ENCODE measurements at regions not wholly inside any gene's neighbourhood (a gene's known extent, or its start where the extent isn't known, plus 50 kb on each side); places are given as distances from the start of the nearest gene placed in this dataset.

- Histone ChIP-seq H3K27me3 (replicated peaks; ENCODE audit: insufficient read depth, low read depth, low read length, poor library complexity) (no peaks in the 10 kb centered on the region), H3K36me3 (ENCODE audit: insufficient read depth, low read length, poor library complexity, severe bottlenecking) (no peaks in the 10 kb centered on the region), H3K4me1 (ENCODE audit: insufficient read depth, low read length, poor library complexity, severe bottlenecking) (peaks cover 14% of the 10 kb centered on the region), H3K9me3 (ENCODE audit: low read depth, low read length, poor library complexity, severe bottlenecking) (no peaks in the 10 kb centered on the region), H3K4me3 (ENCODE audit: low read depth, low read length, poor library complexity, severe bottlenecking) (no peak overlapping the region), H3K27ac (ENCODE audit: low read depth, low read length, poor library complexity, severe bottlenecking) (no peak overlapping the region)
- TF ChIP-seq CTCF (conservative IDR thresholded peaks at IDR 0.05; ENCODE audit: low read depth, low read length), result no peak
- no peak for TF ChIP-seq EZH2 (IDR thresholded peaks at IDR 0.05; ENCODE audit: borderline replicate concordance, low read depth, low read length, poor library complexity, severe bottlenecking)
- BruUV-seq (replicated peaks), result no TSS peak
- ChIA-PET POLR2A (ENCODE audit: low non-redundant PET) (no interaction called here), CTCF (interaction anchor here (0.6 kb wide), 1 partner anchor 99 kb away, joined by 7 read pairs; no protein-coding TSS in a partner anchor)
- intact Hi-C loops (cut with micrococcal nuclease; ENCODE audit: unreplicated experiment), result no loop called here
- no peak for DNase-seq (ENCODE audit: low spot score)
Measured at GRCh38 chr6:137413482-137413881, 80.7 kb downstream of the OLIG3 start.

- no peaks in the 10 kb centered on the region for H3K27me3 ChIP-seq (replicated peaks; ENCODE audit: insufficient read depth, low read depth, low read length, poor library complexity)
- DNase-seq (ENCODE audit: low spot score), result no peak
- intact Hi-C loops (cut with micrococcal nuclease; ENCODE audit: unreplicated experiment), result no loop called here
- H3K9me3 ChIP-seq (ENCODE audit: low read depth, low read length, poor library complexity, severe bottlenecking), result no peaks in the 10 kb centered on the region
- CTCF ChIA-PET, result no interaction called here
- peaks cover 14% of the 10 kb centered on the region for H3K4me1 ChIP-seq (ENCODE audit: insufficient read depth, low read length, poor library complexity, severe bottlenecking)
- no peak overlapping the region for H3K27ac ChIP-seq (ENCODE audit: low read depth, low read length, poor library complexity, severe bottlenecking)
- no peak for TF ChIP-seq EZH2 (IDR thresholded peaks at IDR 0.05; ENCODE audit: borderline replicate concordance, low read depth, low read length, poor library complexity, severe bottlenecking)
- TF ChIP-seq CTCF (conservative IDR thresholded peaks at IDR 0.05; ENCODE audit: low read depth, low read length), result no peak
- H3K36me3 ChIP-seq (ENCODE audit: insufficient read depth, low read length, poor library complexity, severe bottlenecking), result no peaks in the 10 kb centered on the region
- no TSS peak for BruUV-seq (replicated peaks)
- POLR2A ChIA-PET (ENCODE audit: low non-redundant PET), result no interaction called here
- H3K4me3 ChIP-seq (ENCODE audit: low read depth, low read length, poor library complexity, severe bottlenecking), result no peak overlapping the region
Measured at GRCh38 chr6:137412562-137412961, 81.6 kb downstream of the OLIG3 start.

- Histone ChIP-seq H3K4me3 (ENCODE audit: low read depth, low read length, poor library complexity, severe bottlenecking) (no peak overlapping the region), H3K27me3 (replicated peaks; ENCODE audit: insufficient read depth, low read depth, low read length, poor library complexity) (no peaks in the 10 kb centered on the region), H3K9me3 (ENCODE audit: low read depth, low read length, poor library complexity, severe bottlenecking) (no peaks in the 10 kb centered on the region), H3K4me1 (ENCODE audit: insufficient read depth, low read length, poor library complexity, severe bottlenecking) (peaks cover 9% of the 10 kb centered on the region), H3K36me3 (ENCODE audit: insufficient read depth, low read length, poor library complexity, severe bottlenecking) (no peaks in the 10 kb centered on the region), H3K27ac (ENCODE audit: low read depth, low read length, poor library complexity, severe bottlenecking) (no peak overlapping the region)
- ChIA-PET POLR2A (ENCODE audit: low non-redundant PET) (no interaction called here), CTCF (no interaction called here)
- intact Hi-C loops (cut with micrococcal nuclease; ENCODE audit: unreplicated experiment), result no loop called here
- BruUV-seq (replicated peaks), result no TSS peak
- no peak for DNase-seq (ENCODE audit: low spot score)
- TF ChIP-seq CTCF (conservative IDR thresholded peaks at IDR 0.05; ENCODE audit: low read depth, low read length), result no peak
- no peak for TF ChIP-seq EZH2 (IDR thresholded peaks at IDR 0.05; ENCODE audit: borderline replicate concordance, low read depth, low read length, poor library complexity, severe bottlenecking)
Measured at GRCh38 chr6:137409266-137409777, 84.9 kb downstream of the OLIG3 start.
